CD4-positive, alpha-beta T cell treated with Interleukin-4 for 4 hours (primary cell): ENCODE measurements at regions not wholly inside any gene's neighbourhood (a gene's known extent, or its start where the extent isn't known, plus 50 kb on each side); places are given as distances from the start of the nearest gene placed in this dataset.

Experiments used
- DNase-seq: peaks from one replicate; pipeline ENCODE4 v3.0.0-alpha.2; 2020

DNA sequence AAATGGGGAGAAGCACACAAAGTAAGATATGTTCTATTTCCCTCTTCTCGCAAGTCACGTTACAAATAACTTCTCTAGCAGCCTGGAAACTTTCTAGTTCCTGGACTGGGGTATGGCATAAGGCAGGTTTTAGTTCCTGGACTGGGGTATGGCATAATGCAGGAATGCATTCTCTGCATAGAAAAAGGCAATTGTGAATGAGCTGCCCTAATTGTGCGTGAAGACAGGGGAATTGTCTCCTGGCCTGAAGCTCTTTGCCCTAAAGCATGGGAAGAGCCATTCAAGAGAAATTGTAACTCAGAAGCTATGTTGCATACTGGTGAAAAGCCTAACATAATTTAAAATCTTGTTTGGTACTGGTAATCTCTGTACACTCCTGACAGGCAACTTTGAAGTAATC lies 54.3 kb upstream of the CBLB start:
- no peak for DNase-seq

DNA sequence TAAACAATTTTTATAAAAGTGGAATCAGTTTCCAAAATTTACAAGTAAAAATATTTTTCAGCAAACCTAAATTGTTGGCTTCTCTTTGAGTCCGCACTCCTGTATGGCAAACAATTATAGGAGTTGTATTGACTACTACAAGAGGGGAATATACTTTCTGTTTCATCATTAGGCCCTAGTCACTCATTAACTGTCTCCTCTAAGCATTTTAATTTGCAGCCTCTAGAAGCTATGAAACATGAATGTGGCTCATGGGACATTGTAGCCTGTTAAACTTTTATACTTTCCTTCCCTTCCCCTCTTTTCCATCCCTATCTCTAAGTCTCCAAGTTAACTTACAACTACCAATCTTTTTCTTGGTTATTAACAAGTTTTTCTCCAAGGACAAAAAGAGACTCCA lies 58.9 kb upstream of the CBLB start:
- no peak for DNase-seq

DNA sequence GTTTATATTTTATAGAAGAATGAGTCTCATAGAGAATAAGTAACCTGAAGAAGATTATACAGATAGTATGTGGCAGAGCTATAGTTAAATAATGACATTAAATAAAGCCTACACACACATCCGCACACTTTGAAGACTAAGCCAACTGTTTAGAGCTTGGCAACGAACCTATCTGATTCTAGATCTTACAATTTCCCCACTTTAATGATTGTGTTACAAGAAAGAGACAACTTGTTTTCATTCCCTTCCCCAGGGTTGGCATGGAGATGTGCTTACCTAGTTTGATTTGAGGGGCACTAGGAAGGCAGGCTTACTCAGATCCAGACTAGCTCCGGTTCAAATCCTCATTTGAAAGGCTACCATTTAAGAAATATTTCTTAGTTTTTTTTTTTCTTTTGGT lies 61.9 kb upstream of the CBLB start:
- no peak for DNase-seq

- no peak for DNase-seq
These were observed 62.7 kb upstream of the CBLB start for GRCh38 chr3:105931500-105931899.

- no peak for DNase-seq
These were observed 65.1 kb upstream of the CBLB start for GRCh38 chr3:105933871-105934270.

- no peak for DNase-seq
These were observed 69.3 kb upstream of the CBLB start for GRCh38 chr3:105938101-105938500.

GRCh38 chr3:105938806-105939205 lies 70.0 kb upstream of the CBLB start:
- no peak for DNase-seq

DNA sequence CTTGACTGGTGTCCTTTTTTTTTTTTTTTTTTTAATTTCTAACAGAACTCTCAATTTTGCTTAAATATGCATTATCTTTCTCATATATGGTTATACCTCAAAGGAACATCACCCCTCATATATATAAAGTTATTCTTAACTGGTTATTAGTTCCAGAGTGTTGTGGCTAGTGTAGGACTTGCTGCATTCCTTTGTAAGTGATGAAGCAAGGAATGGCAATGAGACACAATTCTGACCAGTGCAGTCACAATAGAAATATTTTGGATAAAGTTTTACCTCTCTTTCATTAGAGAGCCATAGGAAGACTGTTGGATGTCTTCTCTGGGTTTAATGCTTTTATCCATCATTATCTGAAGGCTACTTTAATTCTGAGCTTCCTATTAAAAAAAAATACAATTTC lies 75.5 kb upstream of the CBLB start:
- DNase-seq, result no peak

DNA sequence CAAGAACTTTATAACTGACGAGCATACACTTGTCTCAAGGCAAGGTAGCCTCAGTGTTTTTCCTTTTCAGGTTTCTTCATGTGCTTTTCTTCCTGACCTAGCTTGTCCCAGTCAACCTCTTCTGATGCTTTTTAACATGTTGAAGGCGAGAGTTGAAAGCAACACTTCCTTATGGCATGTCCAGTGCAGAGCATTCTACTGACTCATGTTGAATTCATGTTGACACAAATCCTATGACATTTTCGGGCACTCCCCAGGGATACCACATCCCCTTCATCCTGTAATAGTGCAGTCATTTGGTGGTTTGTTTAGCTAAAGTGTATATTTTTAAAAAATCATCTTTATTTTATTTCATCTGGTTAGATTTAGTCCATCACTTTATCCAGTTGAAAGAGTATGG lies 75.9 kb upstream of the CBLB start:
- no peak for DNase-seq

DNA sequence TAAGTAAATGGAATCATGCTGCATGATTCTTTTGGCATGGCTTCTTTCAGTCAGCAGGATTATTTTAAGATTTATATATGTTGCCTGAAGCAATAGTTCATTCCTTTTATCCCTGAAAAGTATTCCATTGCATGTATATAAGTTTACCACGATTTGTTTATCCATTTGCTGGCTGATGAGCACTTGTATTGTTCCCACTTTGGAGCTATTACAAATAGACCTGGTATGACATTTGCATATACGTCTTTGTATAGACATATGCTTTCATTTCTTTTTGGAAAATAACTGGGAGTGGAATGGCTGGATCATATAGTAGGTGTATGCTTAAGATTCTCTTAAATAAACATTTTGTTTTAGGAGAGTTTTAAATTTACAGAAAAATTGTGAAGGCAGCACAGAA lies 79.3 kb upstream of the CBLB start:
- DNase-seq, result no peak

GRCh38 chr3:105950881-105951600 lies 82.2 kb upstream of the CBLB start:
- no peak for DNase-seq

GRCh38 chr3:105953831-105954230 lies 85.0 kb upstream of the CBLB start:
- no peak for DNase-seq

- DNase-seq, result no peak
These were observed 87.5 kb upstream of the CBLB start for GRCh38 chr3:105956306-105956705.

DNA sequence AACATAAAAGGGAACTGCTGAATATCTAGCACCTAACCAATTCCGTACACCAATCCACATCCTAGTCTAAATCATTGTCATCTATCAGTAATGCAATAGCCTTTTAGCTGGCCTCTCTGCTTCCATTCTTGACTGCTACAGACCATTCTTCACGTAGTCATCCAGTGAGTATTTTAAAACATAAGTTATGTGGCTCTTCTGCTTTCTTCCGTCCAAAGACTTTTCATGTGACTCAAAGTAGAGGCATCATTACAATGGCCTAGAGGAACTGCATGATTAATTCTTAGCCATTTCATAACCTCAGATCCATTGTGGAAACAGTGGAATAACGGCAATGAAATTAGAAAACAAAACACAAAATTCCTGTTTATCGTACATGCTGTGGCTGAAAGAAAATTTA lies 88.9 kb upstream of the CBLB start:
- no peak for DNase-seq

- DNase-seq, result no peak
These were observed 89.6 kb upstream of the CBLB start for GRCh38 chr3:105958237-105959000.

- no peak for DNase-seq
These were observed 91.0 kb upstream of the CBLB start for GRCh38 chr3:105959851-105960250.

- no peak for DNase-seq
These were observed 91.6 kb upstream of the CBLB start for GRCh38 chr3:105960381-105960780.

DNA sequence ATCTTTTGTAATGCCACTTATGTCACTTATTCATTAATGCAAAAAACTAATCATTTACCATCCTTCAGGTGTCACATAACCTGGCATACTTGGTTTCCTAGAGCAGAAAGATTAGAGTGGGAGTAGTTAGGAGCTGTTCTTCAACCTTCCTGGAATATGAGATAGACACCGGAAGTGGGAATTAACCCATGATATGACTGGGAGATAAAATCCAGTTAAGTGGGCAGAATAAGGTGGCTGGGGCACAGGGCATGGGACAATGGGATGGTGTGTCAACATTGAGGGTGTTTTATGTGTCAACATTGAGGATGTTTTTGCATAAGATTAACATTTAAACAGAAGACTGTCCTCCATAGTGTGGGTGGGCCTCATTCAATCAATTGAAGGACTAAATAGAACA lies 94.3 kb upstream of the CBLB start:
- no peak for DNase-seq

- no peak for DNase-seq
These were observed 96.6 kb upstream of the CBLB start for GRCh38 chr3:105965384-105965783.

DNA sequence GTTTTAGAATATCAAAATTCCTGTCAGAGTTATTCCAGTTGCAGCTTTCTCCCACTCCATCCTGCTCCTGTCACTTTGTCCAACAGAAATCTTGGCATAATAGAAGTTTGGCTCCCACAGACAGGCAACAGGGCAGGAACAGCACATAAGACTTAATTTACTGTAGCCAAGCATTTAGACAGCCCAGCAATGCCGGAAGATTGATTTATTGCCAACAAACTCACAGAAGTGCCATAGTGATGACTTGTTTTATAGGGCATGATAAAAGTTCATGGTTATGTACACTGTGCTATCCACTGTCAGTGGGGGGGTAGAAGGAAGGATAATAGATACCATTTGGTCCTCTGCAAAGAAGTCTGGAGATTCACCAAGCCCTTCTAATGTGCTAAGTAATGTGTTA lies 98.3 kb upstream of the CBLB start:
- no peak for DNase-seq

GRCh38 chr3:105970283-105970682 lies 101.5 kb upstream of the CBLB start:
- DNase-seq, result no peak

GRCh38 chr3:105972069-105972468 lies 103.3 kb upstream of the CBLB start:
- DNase-seq, result no peak

- DNase-seq, result no peak
These were observed 105.6 kb upstream of the CBLB start for GRCh38 chr3:105974381-105974780.

DNA sequence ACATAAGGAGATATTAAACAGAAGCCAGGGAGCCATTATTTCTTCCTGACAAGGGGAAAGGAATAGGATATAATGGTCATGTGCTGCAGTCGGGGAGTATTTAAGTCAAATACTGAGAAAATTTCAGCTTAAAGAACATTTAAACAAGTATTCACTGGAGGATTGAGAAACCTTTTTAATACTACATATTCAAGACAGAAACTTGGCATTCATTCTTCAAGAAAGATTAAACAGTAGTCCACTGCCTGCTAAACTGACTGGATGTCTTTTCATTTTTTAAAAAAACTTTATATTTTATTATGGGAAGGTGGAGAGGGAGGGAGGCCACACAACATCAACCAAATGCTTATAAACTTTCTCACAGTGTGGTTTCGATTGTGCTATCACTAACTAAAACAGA lies 107.4 kb upstream of the CBLB start:
- no peak for DNase-seq

GRCh38 chr3:105979961-105980360 lies 111.1 kb upstream of the CBLB start:
- DNase-seq, result no peak
